Calu3 (cell line): ENCODE measurements at regions not wholly inside any gene's neighbourhood (a gene's known extent, or its start where the extent isn't known, plus 50 kb on each side); places are given as distances from the start of the nearest gene placed in this dataset.

Experiments
- BruUV-seq: library from RNA; stranded (reverse); fragments of 400-500 nt; replicated peaks from 2 replicates; lab custom pipeline; 2021; lab: Mats Ljungman, UMichigan
- CTCF ChIA-PET: fragments of 300-600 bp; sonication (Branson Sonifier 250); formaldehyde crosslinking; loops from one replicate; lab custom pipeline; 2022; ENCODE audit warnings: antibody characterized with exemption; lab: Charles Lee
- DNase-seq: peaks from one replicate; pipeline ENCODE4 v3.0.0; 2022
- H3K27ac Mint-ChIP-seq: one replicate; pipeline ENCODE4 v1.8.0; 2022; ENCODE audit warnings: mixed read lengths; ENCODE audit not compliant: unreplicated experiment
- H3K27me3 Mint-ChIP-seq: one replicate; pipeline ENCODE4 v1.8.0; 2022; ENCODE audit warnings: mixed read lengths; ENCODE audit not compliant: unreplicated experiment
- H3K36me3 Mint-ChIP-seq: one replicate; pipeline ENCODE4 v1.8.0; 2022; ENCODE audit warnings: mild to moderate bottlenecking, moderate library complexity, mixed read lengths; ENCODE audit not compliant: insufficient read depth, unreplicated experiment
- H3K4me1 Mint-ChIP-seq: one replicate; pipeline ENCODE4 v1.8.0; 2022; ENCODE audit warnings: mild to moderate bottlenecking, low read depth, mixed read lengths; ENCODE audit not compliant: unreplicated experiment
- H3K4me3 Mint-ChIP-seq: one replicate; pipeline ENCODE4 v1.8.0; 2022; ENCODE audit warnings: mild to moderate bottlenecking, low read depth, moderate library complexity, mixed read lengths; ENCODE audit not compliant: unreplicated experiment
- H3K9me3 Mint-ChIP-seq: one replicate; pipeline ENCODE4 v1.8.0; 2022; ENCODE audit warnings: low read depth, mixed read lengths; ENCODE audit not compliant: unreplicated experiment
- CTCF ChIP-seq: fragments of 200-600 bp; IDR thresholded peaks from one replicate; pipeline ENCODE4 v1.8.0; 2022; ENCODE audit warnings: antibody characterized with exemption; ENCODE audit not compliant: unreplicated experiment
- intact Hi-C: fragments of 100-400 bp; cut with micrococcal nuclease; formaldehyde crosslinking; loops from one replicate; pipeline ENCODE4 v1.10.0; 2022; ENCODE audit not compliant: unreplicated experiment

GRCh38 chr4:79466621-79467020 is 58.6 kb upstream of the GK2 start:
- no peak for TF ChIP-seq CTCF
- Mint-ChIP-seq H3K9me3 (no peaks in the 10 kb centered on the region), H3K36me3 (no peaks in the 10 kb centered on the region), H3K4me1 (no peaks in the 10 kb centered on the region), H3K27ac (no peak overlapping the region), H3K27me3 (peaks cover 9% of the 10 kb centered on the region), H3K4me3 (no peak overlapping the region)
- no peak for DNase-seq
- no TSS peak for BruUV-seq
- CTCF ChIA-PET, result no interaction called here
- intact Hi-C loops, result loop anchor here (10.0 kb wide), 1 partner anchor 502 kb away; no protein-coding TSS in a partner anchor
